Breast epithelium (tissue), 4 donors: ENCODE measurements at regions not wholly inside any gene's neighbourhood (a gene's known extent, or its start where the extent isn't known, plus 50 kb on each side); places are given as distances from the start of the nearest gene placed in this dataset.

ENCODE experiments used
- DNase-seq, 2 donors: peaks; one replicate each; pipeline ENCODE4 v3.0.0-alpha.2; 2019; ENCODE audit warnings: low spot score in 2 of 2
- H3K27ac ChIP-seq, 2 donors: fragments of 200-600 bp; sonication (generic) in 1 of 2; one replicate each; pipeline ENCODE4 v1.5.1; 2016 to 2019; ENCODE audit warnings: mild to moderate bottlenecking in 1 of 2
- H3K27me3 ChIP-seq, 2 donors: fragments of 200-600 bp; sonication (generic) in 1 of 2; one replicate each; pipeline versions ENCODE4 v1.5.1 to v1.6.0; 2017 to 2019; ENCODE audit warnings: control low read depth in 1 of 2, mild to moderate bottlenecking in 1 of 2
- H3K36me3 ChIP-seq: fragments of 200-600 bp; one replicate; pipeline ENCODE4 v1.5.1; 2019
- H3K4me1 ChIP-seq, 2 donors: fragments of 200-600 bp; sonication (generic); one replicate each; pipeline ENCODE4 v1.5.1; 2016 to 2019; ENCODE audit warnings: control low read depth in 1 of 2
- H3K4me3 ChIP-seq, 3 donors: fragments of 200-600 bp; sonication (generic); 1 replicate in 2 of 3; 2 replicates in 1 of 3; pipeline ENCODE4 v1.5.1; 2016 to 2019; ENCODE audit warnings: mild to moderate bottlenecking in 3 of 3, moderate library complexity in 2 of 3
- H3K9me3 ChIP-seq, 2 donors: fragments of 200-600 bp; sonication (generic) in 1 of 2; one replicate each; pipeline ENCODE4 v1.5.1; 2016 to 2019; ENCODE audit warnings: control low read depth in 1 of 2
- CTCF ChIP-seq, 3 donors: fragments of 450-650 bp; IDR thresholded peaks; one replicate each; pipeline ENCODE4 v1.5.1; 2016 to 2017; ENCODE audit warnings: antibody characterized with exemption in 3 of 3, mild to moderate bottlenecking in 3 of 3, moderate library complexity in 3 of 3
- POLR2A ChIP-seq: fragments of 450-650 bp; IDR thresholded peaks from one replicate; pipeline ENCODE4 v1.6.1; 2016; ENCODE audit warnings: antibody characterized with exemption, mild to moderate bottlenecking, moderate library complexity
- POLR2AphosphoS5 ChIP-seq, 3 donors: sonication (generic); formaldehyde crosslinking; IDR thresholded peaks; one replicate each; pipeline ENCODE4 v1.6.1; 2017; ENCODE audit warnings: antibody characterized with exemption in 3 of 3
- intact Hi-C: fragments of 100-400 bp; cut with DNase I; formaldehyde crosslinking; loops from one replicate; pipeline ENCODE4 v1.15.1; 2023; ENCODE audit warnings: low total_unique reads

GRCh38 chr15:92773340-92773739 is 117.8 kb upstream of the FAM174B start:
- Histone ChIP-seq H3K9me3 (no peaks in the 10 kb centered on the region), H3K27me3 (no peaks in the 10 kb centered on the region), H3K4me3 (no peak overlapping the region), H3K36me3 (no peaks in the 10 kb centered on the region), H3K4me1 (no peaks in the 10 kb centered on the region), H3K27ac (no peak overlapping the region)
- no peak for DNase-seq
- intact Hi-C loops: no loop called here
- TF ChIP-seq POLR2A: no peak
- no peak for TF ChIP-seq CTCF (IDR thresholded peaks at IDR 0.05)
- TF ChIP-seq POLR2AphosphoS5 (IDR thresholded peaks at IDR 0.05): no peak

GRCh38 chr15:92779874-92780273 is 120.2 kb upstream of the CHD2 start:
- Histone ChIP-seq H3K27ac (no peak overlapping the region), H3K9me3 (no peaks in the 10 kb centered on the region), H3K36me3 (no peaks in the 10 kb centered on the region), H3K4me1 (no peaks in the 10 kb centered on the region), H3K27me3 (no peaks in the 10 kb centered on the region), H3K4me3 (no peak overlapping the region)
- intact Hi-C loops: no loop called here
- TF ChIP-seq CTCF (IDR thresholded peaks at IDR 0.05) (no peak), POLR2A (no peak), POLR2AphosphoS5 (IDR thresholded peaks at IDR 0.05) (no peak)
- no peak for DNase-seq

DNA sequence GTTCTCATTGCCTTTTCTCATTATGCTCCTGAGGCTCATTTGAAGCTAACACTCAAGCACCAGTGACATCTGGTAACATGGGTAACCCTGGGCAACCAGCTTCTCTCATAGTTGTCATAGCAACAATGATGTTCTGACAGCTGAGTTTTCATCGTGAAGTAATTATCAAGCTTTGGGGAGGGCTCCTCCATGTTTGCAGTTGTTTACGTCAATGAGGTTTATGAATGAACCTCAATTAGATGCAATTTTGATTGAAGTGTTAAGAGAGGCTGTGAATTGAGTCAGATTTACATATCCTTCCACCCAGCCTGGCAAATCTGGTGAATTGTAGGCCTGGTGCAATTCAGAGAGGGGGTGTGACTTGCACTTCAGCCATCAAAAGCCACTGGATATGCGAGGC is 119.3 kb upstream of the CHD2 start:
- Histone ChIP-seq H3K4me3 (no peak overlapping the region), H3K36me3 (no peaks in the 10 kb centered on the region), H3K4me1 (no peaks in the 10 kb centered on the region), H3K27ac (no peak overlapping the region), H3K27me3 (no peaks in the 10 kb centered on the region), H3K9me3 (no peaks in the 10 kb centered on the region)
- TF ChIP-seq POLR2A (no peak), CTCF (IDR thresholded peaks at IDR 0.05) (no peak), POLR2AphosphoS5 (IDR thresholded peaks at IDR 0.05) (no peak)
- intact Hi-C loops: no loop called here
- DNase-seq: no peak

GRCh38 chr15:92781925-92782453 is 118.1 kb upstream of the CHD2 start:
- intact Hi-C loops: no loop called here
- Histone ChIP-seq H3K4me3 (no peak overlapping the region), H3K27me3 (no peaks in the 10 kb centered on the region), H3K27ac (no peak overlapping the region), H3K4me1 (no peaks in the 10 kb centered on the region), H3K36me3 (no peaks in the 10 kb centered on the region), H3K9me3 (no peaks in the 10 kb centered on the region)
- no peak for DNase-seq
- no peak for TF ChIP-seq POLR2AphosphoS5 (IDR thresholded peaks at IDR 0.05)
- TF ChIP-seq CTCF (IDR thresholded peaks at IDR 0.05): no peak
- no peak for TF ChIP-seq POLR2A

GRCh38 chr15:92787116-92787515 is 113.0 kb upstream of the CHD2 start:
- H3K4me3 ChIP-seq: no peak overlapping the region
- intact Hi-C loops: no loop called here
- no peak for TF ChIP-seq POLR2AphosphoS5 (IDR thresholded peaks at IDR 0.05)
- no peak for TF ChIP-seq POLR2A
- no peak for TF ChIP-seq CTCF (IDR thresholded peaks at IDR 0.05)
- no peak for DNase-seq
- H3K4me1 ChIP-seq: no peaks in the 10 kb centered on the region
- H3K27ac ChIP-seq: no peak overlapping the region
- no peaks in the 10 kb centered on the region for H3K9me3 ChIP-seq
- no peaks in the 10 kb centered on the region for H3K36me3 ChIP-seq
- H3K27me3 ChIP-seq: no peaks in the 10 kb centered on the region
